NCI-H82 (cell line): ENCODE measurements at regions not wholly inside any gene's neighbourhood (a gene's known extent, or its start where the extent isn't known, plus 50 kb on each side); places are given as distances from the start of the nearest gene placed in this dataset.

ENCODE experiments used
- DNase-seq: peaks from one replicate; lab custom pipeline; 2025; lab: John Stamatoyannopoulos, UW

DNA sequence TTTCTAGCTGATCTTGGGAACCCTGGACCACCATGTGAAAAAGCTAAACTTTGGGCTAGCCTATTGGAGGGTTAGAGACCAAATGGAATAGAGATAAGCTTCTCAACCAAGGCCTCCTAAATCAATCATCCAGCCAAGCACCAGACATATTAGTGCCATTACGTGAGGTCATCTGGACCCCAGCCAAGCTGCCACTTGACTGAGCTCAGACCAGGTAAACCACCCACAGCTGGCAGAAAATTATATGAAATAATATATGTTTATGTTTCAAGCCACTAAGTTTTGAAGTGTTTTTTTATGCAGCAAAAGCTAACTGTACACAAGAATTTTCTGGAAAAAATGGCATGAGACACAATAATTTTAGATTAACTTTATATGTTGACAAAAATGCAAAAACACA lies 82.6 kb upstream of the PCGF5 start:
- DNase-seq, result peak; percentile 94

DNA sequence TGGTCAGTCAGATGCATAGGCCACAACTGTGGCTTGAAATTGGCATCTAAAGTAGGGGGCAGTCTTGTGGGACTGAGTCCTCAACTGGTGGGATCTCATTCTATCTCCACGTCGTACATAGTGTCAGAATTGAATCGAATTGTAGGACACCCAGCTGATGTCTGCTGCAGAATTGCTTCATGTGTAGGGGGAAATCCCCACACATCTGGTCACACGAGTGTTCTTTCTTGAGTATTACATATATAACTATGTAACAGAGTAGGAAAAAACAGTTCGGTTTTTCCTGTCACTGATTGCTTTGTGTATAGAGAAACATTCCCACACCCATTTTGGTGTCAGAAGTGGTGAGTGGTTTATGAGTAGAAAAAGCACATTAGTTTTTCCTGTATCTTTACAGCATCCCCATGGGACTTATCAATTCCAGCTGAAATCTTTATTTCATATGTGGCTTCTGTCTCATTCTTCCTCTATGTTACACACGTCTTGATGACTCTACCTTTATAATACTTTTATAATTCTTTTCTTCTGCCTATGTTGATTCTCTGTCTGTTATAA lies 79.4 kb upstream of the PCGF5 start:
- no peak for DNase-seq

DNA sequence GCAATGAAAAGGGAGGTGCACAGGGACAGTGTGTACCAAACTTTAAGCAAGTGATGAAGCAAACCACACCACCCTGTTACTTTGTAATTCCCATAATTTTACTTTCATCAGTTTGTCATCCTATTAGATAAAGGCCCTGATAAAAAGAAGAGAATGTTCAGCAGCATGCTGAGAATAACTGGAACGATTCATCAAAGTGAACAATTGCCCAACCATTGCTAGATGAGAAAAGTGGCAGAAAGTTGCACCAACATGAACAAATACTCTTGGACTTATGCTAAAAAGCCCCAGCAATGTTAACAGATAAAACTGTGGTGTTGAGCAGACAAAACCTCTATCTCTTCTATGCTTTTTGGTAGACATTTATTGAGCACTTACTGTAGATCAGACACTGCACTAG lies 75.5 kb upstream of the PCGF5 start:
- no peak for DNase-seq

DNA sequence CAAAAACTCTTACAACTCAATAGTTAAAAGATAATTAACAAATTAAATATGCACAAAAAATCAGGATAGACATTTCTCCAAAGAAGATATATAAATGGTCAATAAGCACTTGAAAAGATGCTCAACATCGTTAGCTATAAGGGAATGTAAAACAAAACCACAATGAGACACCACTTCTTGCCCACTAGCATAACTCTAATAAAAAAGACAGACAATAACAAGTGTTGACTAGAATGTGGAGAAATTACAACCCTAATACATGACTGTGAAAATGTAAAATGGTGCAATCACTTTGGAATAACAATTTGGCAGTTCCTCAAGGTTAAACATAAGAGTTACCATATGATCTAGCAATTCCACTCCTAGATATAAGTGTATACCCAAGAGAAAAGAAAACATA lies 74.3 kb upstream of the PCGF5 start:
- no peak for DNase-seq

DNA sequence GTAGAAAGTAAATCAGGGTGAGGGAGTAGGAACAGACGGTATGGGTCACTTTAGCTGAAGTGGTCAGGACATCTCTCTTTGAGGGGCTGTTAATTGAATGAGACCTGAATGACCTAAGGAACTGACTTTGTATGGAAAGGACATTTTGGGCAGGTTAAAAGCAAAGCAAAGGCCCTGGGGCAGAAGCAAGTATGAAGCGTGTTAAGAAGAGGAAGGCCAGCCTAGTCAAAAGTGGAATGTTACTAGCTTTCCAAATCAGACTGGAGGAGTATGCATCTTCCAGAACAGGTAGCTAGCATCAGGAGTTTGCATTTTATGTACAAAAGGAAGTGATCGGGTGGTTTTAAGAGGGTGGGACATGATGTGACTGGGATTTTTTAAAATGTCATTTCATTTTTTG lies 70.9 kb upstream of the PCGF5 start:
- DNase-seq, result no peak

DNA sequence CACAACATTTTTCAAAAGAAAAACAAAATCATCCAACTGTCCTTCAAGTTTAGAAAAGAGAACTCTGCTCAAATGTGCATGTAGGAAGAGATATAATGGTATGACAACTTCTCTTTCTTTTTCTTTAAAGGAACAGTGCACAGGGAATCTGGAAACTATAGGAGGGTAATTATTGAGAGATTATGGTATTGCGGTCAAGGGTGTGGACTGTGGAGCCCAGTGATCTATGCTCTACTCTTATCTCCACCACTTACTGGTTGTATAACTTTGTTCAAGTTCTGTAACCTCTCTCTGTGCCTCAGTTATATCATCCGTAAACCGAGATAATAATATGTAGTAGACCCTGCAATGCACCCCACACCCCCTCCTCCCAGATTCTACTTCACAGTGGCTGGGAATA lies 69.8 kb upstream of the PCGF5 start:
- no peak for DNase-seq

DNA sequence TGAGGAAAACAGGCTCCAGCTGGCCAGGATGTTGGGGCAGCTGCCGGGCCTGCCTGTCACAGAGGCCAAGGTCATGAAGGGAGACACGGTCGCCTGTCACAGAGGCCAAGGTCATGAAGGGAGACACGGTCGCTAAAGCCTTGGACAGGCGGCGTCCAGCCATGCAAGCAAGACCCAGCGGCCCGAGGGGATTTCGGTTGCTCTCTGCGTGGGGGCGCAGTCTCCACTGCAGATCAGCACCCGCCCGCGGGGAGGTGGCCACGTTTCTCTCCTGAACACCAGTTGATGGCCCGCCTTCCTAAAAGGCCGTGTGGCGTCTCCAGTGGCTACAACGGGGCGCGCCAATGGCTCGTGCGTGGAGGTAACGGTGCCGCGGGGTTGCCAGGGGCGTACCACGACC lies 67.0 kb upstream of the PCGF5 start:
- no peak for DNase-seq

DNA sequence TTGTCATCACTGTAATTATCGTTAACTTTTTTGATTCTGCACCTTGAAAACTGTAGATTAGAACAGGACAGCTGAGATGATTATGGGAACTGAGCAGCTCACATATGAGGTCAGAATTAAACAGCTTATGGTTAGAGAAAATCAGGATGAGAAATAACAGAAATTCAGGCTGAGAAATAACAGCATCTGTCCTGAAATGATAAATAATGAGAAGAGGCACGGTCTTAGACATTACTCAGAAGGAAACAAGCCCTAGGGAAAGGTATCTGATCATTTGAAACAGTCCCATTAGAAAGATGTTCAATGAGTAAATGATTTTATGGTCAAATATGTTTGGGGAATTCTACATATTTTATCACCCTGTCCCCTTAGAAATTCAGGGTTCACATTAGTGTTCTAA lies 65.6 kb upstream of the PCGF5 start:
- no peak for DNase-seq

DNA sequence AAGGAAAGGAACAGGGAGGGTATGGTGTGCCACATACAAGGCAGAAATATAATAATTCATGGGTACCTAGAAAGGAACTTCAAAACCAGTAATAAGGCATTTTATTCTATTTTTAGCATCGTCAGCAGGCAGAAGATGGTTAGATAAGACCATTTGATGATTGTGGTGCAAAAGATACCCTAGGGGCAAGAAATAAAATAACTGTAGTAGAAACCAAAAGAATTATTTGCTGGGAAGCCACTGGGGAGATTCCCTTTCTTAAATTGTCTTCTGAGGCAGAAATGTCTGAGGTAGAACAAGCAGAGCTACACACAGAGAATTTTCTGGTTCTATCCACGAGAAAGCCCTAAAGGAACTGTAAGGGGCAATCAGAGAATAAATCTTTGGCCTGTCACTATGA lies 64.3 kb upstream of the PCGF5 start:
- no peak for DNase-seq

DNA sequence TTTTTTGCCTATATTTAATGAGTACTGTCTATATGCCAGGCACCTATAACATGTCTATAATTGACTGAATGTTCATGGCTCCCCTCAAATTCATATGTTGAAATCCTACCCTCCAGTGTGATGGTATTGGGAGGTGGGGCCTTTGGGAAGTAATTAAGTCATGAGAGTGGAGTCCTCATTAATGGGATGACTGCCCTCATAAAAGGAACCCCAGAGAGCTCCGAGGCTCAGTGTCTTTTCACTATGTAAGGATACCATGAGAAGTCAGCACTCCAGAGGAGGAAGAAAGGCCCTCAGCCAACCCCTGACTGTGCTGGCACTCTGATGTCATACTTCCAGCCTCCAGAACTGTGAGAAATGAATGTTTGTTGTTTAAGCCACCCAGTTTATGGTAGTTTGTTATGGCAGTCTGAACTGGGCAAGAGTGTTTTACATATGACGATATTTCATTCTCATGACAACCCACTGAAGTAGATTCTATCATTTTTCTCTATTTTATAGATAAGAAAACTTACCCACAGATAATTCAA lies 61.1 kb upstream of the PCGF5 start:
- no peak for DNase-seq

DNA sequence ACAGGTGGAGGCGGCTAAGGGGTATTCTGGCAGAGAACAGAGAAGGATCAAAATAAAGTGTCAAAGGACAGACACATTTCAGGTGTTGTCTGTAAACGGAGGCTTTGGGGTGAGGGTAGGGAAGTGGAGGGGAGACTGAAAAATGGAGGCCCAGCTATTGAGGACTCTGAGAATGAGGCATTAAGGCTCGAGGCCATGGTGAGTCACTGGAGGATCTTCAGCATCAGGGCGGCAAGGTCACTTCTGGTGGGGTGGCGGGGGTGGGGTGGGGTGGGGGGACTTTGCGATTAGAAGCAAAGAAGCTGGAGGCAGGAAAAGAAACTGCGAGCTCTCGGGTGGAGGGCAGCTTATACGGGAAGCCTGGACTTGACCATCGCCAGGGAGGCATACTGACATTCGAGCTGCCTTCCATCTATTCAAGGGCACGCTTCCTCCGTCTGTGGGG lies 58.4 kb upstream of the PCGF5 start:
- no peak for DNase-seq

DNA sequence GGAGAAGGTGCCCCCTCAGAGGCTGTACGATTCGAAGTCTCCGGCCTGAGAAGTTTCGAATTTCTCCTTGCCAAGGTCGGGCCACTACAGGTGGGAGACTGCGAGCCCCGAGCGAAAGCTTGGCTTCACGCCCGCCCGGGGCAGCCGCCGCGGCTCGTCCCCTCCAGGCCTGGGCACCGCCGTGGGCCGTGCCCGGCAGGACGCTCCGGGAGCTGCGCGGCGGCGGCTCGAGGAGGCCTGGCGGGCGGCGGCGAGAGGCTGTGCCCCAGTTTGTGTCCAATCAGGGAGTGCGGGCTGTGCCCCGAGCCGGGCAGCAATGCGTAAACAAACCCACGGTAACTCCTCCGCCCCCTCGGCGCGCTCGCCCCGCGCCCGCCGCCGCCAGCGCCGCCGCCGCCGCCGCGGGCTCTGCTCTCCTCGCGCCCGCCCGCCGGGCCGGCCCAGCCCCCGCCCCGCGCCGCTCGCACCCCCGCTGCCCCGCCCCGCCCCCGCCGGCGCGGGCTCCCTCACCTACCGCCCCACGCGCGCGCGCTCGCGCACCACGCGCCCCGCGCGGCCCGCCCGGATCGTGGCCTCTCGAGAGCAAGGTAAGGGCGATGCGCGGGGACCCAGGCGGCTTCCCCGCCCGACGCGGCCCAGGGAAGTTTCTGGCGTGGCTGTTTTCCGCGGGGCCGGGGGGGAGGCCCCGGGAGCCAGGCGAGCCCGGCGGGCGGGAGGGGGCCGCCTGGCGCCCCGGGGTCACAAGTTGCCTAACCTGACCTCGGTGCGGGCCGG lies 57.8 kb upstream of the PCGF5 start:
- DNase-seq, result peak; percentile 60

DNA sequence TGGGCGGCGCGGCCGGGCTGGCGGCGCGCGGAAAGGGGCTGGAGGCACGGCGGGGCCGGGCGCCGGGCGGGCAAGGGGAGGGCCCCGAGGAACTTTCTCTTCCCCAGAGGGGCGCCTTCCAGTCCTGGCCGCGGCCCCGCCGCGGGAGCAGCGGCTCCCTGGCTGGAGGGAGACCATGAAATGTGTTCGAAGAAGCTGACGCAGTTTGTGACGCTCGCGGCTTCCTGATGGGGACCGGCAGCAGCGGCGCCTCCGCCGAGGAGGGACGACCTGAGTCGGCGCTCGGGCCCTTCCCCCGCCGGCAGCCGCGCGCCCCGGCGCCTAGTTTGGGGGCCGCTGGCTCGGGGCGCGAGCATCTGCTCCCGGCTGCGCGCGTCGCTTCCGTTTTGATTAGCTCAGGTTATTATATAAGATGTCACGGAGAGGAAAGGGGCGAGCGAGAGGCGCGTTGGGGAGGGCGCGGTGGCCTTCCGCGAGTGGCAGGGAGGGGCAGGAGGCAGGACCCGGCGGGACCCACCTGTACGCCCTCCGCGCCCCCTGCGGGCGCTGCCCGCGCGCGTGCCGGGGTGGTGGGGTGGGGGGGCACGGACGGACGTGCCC lies 57.1 kb upstream of the PCGF5 start:
- peak; percentile 61 for DNase-seq

DNA sequence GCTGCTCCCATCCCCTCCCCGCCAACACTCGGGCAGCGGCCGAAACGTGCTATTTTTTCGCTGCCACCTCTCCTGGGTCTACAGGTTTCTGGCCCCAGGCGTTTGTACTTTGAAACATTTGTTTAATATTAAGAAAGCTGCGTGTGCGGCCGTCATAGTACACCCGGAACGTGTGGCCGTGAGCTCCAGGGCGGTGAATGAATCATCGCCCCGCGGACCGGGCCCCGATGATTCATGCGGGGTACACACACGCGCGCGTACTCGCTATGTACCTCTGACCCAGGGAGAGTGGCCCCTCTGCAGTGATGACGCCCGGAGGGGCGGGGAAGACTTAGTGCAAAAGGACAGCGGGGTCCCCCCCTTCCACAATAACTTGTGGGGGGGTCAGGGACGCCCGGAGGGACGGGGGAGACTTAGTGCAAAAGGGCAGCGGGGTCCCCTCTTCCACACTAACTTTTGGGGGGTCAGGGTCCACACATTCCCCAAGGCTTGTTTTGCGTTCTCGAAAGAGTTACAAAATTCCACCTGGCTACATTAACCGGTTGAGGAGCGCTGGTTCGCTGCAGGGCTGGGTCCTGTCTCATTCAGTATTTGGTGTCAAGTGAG lies 56.5 kb upstream of the PCGF5 start:
- DNase-seq, result peak; percentile 46

DNA sequence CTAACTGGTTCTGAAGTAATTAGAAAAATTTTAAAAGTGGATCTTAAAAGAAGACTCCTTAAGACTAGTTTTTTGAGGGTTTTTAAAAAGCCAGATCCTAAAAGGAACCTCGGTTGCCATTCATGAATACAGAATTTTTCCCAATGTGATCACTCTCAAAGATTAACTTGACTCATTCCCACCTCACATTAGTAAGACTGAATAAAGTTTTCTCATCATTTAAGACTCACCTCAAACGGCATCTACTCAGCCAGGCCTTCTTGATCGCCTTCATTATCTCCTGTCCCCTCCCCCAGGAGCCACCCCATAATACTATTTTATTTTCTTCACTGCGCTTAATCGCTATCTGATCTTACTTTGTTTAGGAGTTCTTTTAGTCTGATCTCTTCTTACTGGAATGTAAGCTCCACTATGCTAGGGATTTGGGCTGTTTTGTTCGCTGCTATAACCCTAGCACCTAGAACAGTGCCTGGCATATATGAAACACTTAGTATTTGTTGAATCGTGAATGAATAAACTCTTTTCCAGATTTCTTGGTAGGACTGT lies 55.9 kb upstream of the PCGF5 start:
- peak; percentile 51 for DNase-seq

DNA sequence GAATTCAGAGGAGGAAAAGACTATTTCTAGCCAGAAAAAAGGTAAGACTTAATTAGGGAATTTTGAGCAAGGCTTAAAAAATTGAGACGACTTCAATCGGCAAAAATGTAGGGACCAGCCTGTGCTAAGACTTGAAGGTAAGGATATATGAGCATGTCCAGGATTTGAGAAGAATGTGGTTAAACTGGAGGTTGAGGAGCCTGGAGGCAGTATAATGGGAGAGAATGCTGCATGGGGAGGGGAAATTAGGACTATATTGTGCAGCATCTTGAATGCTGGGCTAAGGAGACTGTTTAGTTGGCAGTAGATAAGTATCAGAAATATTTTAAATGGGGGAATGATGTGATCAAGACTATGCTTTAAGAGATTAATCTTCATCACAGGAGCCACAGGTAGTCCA lies 53.1 kb upstream of the PCGF5 start:
- DNase-seq, result no peak

DNA sequence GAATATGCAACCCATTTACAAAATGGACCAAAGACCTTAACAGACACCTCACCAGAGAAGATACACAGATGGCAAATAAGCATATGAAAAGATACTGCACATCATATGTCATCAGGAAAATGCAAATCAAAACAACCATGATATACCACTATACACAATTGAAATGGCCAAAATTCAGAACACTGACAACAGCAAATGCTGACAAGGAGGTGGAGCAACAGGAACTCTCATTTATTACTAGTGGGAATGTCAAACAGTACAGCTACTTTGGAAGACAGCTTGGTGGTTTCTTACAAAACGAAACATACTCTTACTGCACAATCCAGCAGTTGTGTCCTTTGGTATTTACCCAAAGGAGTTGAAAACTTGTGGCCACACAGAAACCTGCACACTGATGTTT lies 50.0 kb upstream of the PCGF5 start:
- no peak for DNase-seq
